GM19023 (cell line): ENCODE measurements at regions not wholly inside any gene's neighbourhood (a gene's known extent, or its start where the extent isn't known, plus 50 kb on each side); places are given as distances from the start of the nearest gene placed in this dataset.

Source experiments
- ATAC-seq: cut with Tn5 transposase; IDR thresholded peaks from one replicate; pipeline ENCODE4 v1.9.1; 2021; ENCODE audit warnings: mild to moderate bottlenecking, moderate library complexity; ENCODE audit not compliant: unreplicated experiment

DNA sequence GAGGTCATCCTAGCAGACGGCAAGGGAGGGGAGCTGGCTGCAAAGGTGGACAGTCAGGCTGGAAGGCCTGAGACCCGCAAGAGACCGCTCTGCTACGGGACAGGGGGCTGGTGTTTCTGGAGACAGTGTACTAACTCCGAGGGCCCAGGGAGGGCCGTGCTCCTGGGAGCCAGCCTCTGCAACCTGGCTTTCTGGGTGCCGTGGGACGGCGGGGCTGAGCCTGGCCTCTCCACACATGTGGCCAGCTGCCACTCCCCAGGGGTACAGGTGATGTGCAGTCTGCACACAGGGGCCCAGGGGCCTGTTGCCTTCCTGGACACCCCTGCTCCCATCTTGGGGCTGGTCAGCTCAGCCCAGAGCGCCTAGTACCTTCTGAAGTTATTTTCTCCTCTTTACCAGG lies 92.2 kb downstream of the MRPL36 start:
- no peak for ATAC-seq

DNA sequence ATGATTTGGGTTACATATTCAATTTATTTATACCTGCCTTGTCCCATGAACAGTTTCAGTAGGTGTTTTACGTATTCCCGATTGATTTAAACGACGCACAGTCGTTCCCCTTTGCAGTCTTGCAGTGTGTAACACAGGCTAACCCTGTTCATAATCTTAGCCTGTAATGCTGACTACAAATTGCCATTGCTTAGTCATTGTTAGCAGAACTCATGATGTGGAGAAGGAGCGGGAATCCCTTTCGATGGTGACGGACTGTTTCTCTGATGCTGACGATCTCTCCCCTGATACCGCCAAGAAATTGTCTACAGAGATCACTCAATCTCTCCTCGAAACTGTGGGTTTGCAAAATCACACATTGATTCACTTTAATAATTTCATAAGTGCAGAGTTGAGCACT lies 93.2 kb downstream of the MRPL36 start:
- ATAC-seq, result no peak

DNA sequence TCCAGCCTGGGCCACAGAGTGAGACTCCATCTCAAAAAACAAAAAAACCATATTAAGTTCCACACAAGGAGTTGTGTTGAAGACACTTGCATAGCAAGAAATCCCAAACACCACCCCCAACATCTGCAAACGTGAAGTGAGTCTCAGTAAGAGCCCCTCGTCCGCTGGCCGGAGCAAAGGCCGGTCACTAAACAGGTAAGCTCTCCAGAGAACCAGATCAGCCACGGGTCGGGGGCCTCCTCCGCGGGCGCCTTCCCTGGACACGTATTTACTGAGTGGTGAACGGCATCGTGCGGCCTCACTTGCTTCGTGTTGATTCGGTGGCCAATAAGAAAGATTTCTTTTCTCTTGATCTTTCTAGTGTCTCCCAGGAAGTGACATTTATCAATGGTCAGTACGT lies 93.6 kb downstream of the MRPL36 start:
- no peak for ATAC-seq

DNA sequence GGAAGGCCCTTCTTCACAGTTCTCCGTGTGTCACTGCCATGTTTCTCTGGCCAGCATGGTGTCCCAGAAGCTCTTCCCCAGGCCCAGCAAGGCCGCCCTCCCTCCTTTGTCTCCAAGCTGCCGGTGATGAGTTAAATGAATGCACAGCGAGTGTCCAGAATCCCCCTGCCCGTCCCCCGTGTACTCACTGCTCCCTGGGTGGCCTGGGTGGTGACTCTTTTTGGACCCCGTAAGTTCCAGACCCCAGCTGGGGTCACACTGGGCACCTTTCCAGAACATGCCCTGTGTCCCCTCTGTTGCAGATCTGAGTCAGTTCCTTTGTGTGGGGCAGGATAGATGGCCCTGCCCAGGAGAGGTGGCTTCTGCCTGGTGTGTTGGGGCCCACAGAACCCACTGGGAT lies 95.0 kb downstream of the MRPL36 start:
- no peak for ATAC-seq

DNA sequence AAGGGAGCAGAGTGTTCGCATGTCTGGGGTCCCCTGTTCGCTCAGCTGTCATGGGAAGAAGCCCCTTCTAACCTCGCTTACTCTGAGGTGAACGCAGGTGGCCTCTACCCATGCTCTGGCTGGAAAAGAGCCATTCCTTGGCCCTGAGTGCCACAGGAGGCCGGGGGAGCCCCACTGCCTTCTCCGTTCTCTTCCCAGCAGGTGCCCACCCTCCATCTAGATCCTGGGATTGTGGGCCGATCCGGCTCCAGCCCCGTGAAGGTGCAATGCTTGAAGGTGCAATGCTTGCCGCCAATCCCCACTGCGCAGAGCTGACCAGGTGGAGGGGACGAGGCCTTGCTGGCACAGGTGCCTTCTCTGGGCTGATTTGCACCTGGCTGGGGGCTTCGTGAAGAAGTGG lies 95.4 kb downstream of the MRPL36 start:
- no peak for ATAC-seq

DNA sequence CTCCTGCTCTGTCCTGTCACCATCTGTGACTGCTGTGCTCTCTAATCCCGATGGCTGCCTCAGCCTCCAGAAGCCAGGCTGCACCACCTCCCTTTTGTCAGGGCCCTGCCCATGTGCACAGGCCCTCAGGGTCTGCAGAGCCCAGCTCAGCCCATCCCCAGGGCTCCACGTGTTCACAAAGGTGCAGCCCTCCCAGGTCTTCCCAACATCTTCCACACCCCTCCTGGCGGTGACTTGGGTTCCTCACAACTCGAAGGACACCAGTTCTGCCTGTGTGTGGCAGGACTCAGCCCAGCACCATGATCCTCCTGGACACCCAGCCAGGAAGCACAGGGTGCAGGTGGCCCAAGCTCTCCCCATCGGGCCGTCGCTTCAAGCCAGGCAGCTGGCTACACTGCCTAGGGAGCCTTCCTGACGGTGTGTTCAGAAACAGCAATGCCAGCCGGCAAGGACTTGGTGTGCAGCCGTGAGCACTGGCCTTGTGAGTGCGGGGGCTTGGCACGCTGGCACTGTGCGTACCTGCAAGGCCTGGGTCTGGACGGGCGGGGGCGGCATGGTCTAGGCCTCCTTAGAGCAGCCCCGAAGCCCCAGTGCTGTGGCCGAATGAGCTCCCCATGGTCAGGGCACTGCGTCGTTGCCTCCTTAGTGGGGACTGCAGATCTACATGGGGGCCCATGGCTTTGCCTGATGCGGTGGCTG lies 96.1 kb downstream of the MRPL36 start:
- no peak for ATAC-seq

DNA sequence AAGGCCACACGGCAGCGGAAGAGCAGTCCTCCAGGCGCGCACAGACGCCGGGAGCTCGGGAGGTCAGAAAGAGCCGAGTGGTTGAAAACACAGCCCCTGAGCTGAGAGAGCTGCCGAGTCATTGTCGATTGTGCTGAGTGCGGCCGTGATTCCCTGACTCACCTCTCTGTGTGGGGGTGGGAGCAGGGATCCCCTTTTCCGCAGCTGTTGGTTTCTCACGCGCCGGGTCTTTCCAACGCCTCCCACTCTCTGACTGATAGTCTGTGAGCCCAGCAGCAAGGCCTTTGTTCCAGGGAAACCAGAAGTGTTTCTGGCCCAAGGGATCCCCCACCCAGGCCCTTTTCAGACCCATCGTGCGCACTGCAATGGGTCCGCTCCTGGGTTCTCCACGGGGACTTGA lies 97.3 kb downstream of the MRPL36 start:
- no peak for ATAC-seq

DNA sequence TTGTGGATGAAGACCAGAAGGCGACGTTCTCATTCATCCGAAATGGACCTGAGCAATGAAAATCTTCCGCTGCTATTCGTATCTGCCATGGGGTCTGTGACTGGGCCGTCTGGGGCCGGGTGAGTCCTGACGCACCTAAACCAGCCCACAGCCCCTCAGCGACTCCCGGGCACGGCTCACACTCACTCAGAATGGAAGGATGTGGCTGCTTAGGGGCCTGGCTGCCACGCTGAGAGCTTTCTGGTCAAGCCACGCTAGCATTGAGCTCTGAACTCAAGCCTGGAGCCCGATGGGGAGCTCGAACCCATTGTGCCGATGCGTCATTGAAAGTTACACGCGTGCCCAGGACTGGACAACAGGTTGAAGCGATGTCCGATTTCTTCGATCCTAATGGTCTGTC lies 97.8 kb downstream of the MRPL36 start:
- no peak for ATAC-seq

DNA sequence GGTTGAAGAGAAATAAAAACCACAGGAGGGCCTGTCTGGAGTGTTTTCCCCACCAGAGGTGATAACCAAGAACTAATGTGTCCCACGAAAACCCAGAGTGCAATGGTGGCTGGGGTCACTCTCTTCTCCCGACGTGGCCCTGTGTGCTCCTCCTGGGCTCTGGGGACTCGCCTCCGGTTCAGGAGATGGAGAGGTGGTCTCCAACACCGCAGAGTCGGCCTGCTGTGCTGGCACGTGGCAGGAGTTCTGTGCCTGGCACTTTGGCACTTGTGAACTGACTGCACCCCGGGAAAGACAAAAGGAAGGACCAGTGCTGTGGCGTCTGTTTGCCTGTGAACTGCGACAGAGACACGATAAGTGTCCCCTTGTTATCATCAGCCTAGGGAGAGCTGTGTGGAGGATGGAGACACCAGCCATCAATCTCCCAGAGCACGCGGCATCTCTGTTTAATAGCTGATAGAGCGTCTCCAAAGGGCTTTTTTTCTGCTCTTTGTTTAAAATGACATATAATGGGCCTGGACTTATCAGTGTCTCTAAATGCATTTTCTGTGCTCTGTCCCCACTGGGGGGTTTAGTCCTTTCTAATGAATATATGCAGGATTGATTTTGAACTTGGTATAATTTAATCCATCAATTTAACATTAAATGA lies 98.3 kb downstream of the MRPL36 start:
- ATAC-seq, result no peak

DNA sequence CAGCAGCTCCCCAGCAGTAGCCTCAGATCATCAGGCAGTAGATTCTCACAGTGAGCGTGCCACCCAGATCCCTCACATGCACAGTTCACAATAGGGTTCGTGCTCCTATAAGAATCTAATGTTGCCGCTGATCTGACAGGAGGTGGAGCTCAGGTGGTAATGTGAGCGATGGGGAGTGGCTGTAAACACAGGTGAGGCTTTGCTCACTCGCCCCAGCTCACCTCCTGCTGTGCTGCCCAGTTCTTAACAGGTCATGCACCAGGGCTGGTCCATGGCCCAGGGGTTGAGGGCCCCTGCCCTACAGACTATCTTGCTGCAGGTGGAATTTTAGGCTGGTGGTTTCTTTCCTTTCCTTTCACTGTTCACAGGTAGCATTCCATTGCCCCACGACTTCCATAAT lies 100.2 kb downstream of the MRPL36 start:
- ATAC-seq, result no peak

DNA sequence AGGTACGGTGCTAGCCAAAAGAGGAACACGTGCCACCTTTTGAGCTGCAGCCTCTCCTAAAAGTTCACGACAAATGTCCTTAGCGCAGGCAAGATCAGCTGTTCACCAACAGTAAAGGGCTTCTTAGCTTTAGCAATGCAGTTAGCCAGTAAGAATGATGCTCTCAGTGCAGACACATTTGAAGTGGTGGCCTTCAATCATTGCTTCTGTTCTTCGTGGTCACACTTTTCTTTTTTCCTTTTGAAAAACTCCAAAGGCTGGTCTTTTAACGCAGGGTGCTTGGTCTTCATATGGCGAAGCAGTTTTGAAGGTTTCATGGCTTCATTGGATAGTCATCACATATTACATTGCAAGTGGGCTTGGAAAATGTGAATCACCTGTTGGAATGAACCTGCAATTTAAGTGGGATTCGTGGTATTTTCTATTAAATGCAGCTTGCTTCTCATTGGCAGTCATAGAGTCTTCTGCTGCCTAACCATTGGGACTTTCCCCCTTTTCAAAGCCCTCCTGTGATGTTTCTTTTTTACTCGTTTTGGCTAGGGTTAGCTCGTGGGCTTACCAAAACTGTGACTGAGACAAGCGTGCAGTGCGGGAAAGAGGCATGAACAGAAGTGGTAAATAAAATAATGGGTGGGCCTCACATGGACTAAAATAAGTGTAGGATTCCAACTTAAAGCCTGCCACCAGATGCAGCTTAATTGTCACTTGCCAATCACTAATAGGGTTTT lies 100.9 kb downstream of the MRPL36 start:
- no peak for ATAC-seq

DNA sequence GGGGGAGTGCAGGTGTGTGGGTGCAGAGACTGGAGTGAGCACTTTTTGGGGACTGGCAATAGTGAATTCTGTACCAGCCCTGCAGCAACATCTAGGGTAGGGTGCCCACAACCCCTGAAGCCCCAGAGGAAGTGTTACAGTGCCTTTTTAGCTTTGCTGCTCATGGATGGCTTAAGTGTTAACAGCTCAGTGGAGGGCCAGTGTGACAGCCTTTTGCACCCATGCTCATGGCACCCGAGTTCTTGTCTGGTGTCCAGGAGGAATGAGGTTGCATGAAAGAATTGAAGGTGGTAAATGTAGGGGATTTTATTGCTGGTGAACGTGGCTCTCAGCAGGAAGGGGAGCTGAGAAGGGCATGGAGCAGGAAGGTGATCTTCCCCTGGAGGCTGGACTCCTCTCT lies 107.3 kb downstream of the MRPL36 start:
- ATAC-seq, result no peak

DNA sequence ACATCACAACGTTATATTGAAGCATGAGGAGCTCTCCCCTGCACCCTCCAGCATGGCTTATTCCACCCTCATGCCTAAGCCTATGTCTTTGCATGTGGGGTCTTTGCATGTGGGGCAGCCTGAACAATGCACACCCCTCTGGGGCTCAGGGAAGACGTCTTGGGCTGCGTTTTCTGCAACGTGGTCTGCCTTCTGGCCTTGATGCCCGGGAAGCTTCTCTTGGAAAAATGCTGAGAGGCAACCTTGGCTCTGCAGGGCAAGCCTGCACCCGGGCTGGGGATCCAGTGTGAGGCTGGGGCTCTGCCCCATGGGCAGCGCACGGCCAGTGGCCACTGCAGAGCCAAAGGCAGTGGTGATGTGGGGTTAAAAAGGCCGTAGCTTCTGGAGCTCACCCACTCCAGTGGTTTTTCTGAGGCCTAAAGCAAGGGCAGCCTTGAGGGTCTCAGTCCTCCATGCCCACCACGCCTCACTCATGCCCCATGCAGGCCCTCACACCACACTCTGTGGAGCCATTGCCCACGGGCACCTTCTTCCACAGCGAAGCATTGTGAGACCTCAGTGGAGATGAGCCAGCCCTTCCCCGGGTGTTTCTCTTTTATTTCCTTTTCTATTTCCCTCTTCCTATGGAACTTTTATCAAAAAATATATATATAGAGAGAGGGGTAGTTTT lies 112.2 kb downstream of the MRPL36 start:
- ATAC-seq, result no peak

DNA sequence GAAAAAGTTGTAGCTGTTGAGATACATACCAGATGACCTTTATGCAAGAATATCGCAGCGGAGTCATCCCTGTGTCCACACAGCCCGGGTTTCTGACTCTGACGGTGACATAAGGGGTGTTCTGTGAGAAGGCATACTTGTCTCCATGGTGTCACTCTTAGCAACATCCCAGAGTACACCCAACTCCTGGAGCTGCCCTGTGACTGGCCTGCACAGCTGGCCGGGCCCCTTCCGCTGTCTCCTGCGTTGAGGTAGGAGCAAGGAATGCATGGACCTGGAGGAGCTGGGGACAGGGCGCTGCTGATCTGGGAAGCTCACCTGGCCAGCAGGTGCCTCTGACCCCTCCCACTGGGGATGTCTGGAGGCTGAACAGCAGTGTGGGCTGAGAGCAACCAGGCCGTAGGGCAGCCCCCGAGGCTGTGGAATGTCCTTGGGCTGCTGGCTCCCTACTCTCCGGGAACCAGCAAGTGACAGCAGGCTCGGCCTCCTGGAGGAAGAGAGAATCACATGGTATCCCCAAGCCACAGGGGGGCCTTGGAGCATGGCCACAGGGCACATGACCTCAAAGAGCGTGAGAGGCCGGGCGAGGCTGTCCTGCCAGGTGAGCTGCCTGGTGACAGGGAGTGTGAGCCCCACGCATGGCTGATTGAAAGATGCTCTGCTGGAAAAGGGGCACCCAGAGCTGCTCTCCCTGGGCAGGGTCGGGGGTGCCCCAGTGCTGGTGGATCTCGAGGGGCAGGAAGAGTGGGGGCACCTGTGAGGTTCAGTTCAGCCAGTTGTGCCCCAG lies 113.4 kb downstream of the MRPL36 start:
- no peak for ATAC-seq

DNA sequence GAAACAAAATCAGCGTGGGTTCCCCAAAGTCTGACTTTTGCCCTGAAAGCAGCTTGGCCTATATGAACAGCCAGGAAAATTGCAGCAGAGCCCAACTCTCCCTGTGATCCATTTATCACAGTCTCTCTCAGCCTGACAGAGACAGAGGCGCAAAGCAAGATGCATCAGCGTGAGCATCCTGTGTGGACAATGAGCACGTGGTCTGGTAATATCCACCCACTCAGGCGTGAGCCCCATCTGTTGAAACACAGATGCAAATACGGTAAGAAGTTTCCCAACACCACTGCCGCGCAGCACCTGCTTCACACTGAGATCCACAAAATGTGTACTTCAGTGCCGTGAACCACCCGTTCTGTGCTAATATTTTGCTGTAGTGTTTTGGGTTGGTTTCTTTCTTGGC lies 114.6 kb downstream of the MRPL36 start:
- no peak for ATAC-seq

DNA sequence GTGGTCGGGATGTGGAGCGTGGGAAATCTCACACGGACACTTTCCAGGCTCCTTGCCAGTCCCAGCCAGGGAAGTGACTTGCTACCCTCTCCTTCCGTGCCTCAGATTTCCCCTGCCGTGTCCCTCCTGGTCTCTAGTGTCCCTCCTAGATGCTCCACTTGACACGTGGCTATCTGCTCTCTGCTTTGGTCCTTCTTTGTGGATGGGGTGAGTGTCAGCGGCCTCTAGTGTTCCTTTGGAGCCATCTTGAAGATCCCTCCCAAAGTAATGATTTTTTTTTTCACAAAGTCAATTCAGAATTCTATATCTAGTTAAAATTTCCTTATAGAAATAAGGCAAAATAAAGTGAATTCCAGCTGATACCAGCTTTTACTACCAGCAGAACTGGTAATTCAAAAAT lies 117.7 kb downstream of the MRPL36 start:
- ATAC-seq, result no peak

DNA sequence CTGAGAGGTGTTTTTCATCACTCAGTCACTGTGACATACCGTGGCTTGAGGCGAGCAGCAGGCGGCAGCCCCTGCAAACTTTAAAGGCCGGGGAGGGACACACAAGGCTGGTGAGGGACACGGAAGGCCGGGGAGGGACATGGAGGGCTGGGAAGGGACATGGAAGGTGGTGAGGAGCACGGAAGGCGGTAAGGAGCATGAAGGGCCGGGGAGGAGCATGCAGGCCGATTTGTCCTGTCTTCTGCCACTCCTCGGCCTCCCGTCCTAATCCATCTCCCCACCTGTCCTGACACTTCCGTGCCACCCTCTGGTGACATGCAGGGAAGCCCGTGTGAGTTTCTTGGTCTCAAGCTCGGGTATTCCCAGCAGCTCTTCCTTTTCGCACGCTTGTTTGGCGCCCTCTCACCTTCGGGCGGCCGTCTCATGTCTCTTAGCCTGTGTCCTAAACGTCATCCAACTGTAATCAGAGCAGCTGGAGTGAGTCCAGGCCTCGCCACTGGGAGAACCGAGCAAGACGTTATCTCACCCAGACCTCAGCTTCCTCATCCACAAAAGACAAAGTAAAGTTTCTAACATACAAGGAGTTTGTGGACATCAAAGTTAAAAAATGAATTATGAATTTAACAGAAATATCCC lies 126.5 kb downstream of the MRPL36 start:
- no peak for ATAC-seq

DNA sequence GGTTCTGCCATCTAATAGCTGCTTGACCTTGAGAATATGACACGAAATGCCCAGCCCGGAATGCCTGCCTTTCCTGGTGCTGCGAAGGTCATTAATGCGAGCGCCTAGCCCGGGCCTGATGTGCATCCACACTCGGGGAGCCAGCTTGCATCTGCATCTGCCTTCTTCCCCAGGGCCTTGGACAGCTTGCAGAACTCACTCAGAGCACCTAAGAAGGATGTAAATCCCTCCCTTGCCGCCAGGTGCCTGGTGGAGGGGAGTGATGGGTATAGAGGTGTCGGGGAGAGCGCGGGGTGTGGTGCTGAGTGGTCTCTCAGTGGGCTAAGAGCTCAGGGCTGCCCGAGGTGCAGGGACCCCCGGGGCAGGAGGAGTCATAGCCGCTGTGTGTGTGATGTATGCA lies 127.2 kb downstream of the MRPL36 start:
- no peak for ATAC-seq

DNA sequence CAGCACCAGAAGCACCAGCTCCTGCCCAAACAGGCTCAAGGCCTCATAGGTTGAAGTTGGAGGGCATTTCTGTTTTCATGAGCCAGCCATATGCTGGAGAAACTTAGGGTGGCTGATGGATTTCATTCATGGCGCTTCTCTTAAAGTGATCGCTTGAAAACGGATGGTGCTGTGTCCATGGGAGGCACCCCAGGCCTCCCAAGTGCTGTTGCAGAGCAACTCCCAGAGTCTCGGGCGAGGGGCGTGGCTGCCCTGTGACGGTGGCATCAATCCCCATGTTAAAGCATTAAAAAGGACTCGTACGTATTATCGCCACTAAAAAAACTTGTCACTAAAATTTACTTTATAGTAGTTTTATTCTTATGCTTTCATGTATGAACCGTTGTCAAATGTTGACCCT lies 128.3 kb downstream of the MRPL36 start:
- ATAC-seq, result no peak

DNA sequence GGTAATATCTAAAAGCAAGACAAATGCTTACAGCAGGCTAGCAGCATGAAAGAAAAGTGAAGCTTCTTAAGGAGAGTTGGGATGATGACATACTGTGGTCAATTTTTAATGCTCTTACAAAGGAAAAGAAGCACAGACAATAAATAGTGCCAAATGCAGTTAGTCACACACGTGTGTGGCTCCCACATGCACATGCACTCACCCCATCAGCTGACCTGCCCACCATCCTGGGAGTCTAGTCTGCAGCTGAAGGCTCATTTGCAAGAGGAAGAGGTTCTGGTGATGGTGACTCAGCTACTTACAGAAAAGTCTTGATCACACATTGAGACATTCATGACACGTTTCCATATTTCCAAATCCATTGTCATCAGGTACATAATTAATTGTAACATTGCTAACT lies 129.3 kb downstream of the MRPL36 start:
- ATAC-seq, result no peak
